Daoy (cell line): ENCODE measurements at regions not wholly inside any gene's neighbourhood (a gene's known extent, or its start where the extent isn't known, plus 50 kb on each side); places are given as distances from the start of the nearest gene placed in this dataset.
"Not testable (repeated sequence)": the region's sequence is repeated elsewhere in the genome, so short reads cannot be mapped to it uniquely, and the experiment has no call there.

ENCODE experiments used
- DNase-seq: peaks from one replicate; pipeline ENCODE4 v3.0.0-alpha.2; 2015; ENCODE audit warnings: low read depth

DNA sequence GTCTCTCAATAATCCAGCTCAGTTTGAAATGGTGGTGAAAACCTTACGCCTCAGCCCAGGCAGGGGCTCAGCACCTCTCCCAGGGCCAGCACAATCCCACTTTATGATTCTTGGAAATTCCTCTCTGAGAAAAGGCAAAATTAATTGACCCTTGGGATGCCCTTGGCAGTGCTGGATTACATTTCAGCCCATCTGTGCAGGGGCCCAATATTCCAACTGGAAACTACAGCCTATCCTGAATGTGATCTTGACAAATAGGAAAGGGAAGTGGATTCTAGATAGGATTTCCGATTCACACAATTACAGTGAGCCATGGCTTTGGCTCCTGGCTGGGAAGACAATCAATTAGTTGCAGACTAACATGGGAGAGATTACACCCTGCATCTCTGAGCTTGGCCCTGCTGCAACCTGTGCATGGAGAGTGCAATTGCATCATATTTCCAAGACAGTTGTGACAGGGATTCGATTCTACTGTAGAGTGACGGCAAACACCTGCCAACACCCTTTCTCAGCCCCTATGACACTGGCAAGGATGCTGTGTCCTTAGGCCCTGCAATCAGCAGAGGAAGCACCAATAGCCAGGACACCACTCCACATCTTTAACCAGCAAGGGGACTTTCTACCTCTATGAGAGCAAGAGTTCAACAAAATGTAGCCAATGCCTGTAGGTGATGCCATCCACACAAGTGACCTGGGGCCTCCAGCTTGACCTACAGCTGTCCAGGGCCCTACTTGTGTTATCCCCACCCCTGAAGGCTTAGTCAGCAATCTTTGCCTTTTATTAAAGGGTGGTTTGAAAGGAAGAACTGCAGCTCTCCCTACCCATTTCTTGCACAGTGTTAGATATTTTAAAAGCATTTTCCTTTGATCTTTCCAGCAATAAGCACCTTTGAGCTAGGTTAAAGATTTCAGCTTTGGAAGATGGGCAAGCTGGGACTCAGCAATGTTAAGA lies 187.2 kb upstream of the HS6ST1 start:
- no peak for DNase-seq

DNA sequence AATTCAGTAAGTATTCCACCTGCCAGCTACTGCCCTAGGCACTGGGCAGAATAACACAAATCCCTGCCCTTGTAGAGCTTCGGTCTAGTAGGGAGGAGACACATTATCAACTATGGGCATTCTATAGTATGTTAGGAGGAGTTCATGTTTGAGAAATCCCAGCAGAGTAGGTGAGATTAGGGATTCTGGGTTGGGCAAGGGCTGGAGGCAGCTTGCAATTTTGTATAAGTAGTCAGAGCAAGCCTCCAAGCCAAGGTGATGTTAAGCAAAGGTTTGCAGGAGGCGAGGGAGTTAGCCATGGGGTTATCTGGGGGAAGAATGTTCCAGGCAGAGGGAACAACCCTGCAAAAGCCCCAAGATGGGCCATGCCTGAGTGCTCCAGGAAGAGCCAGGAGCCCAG lies 187.9 kb upstream of the HS6ST1 start:
- no peak for DNase-seq

DNA sequence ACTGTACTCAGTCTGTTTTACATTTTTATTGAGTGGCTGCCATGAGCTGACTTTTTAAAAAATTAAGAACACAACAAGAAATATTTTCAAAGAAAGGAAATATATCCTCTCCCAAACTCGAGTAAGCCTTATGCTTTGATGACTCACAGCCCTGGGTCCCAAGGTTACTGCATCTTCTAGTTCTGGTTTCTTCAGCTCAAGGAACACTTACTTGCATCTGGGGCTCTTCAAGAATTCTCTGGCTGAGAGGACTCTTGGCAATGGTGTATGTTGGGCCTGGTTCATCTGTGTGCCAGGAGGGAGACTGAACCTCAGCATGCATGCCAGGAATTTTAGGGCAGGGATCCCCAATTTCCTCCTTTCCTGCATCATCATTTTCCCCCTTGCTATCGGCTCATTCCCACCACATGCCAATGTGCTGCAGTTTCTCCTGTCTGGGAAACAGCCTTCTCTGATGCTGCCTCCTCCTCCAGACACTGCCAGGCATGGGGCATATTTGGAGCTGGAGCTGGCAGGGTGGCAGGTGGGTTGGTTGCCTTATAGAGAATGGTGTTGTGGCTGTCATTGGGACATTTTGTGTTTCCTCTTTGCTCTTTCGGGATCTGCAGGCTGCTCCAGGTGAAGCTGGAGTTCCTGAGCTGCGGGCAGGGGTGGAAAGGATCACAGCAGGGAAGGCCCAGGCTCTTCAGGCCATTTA lies 192.2 kb upstream of the HS6ST1 start:
- DNase-seq, result no peak

DNA sequence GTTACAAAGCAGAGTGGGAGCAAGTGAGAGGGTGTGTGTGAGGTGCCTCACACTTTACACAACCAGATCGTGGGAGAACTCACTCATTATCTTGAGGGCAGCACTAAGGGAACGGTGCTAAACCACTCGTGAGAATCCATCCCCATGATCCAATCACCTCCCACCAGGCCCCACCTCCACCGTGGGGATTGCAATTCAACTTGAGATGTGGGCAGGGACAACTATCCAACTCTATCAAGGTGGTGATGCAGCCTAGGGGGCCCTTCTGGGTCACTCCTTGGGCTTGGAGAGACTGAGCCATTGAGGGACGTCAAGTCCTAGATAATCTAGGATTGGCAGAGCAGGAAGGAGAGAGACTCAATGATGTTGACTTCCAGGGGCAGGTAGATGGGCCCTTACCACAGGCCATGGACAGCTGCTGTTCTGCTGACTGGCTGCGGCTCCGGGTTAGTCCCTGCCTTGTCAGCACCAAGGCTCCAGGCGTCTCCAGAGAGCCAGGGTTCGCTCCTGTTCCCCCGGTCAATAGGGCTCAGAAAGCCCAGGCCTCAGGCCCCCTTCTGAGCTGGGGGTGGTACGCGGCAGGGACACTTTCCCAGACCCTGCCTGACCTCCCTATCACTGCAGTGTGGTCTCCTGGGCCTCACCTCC lies 193.2 kb upstream of the HS6ST1 start:
- DNase-seq, result no peak

DNA sequence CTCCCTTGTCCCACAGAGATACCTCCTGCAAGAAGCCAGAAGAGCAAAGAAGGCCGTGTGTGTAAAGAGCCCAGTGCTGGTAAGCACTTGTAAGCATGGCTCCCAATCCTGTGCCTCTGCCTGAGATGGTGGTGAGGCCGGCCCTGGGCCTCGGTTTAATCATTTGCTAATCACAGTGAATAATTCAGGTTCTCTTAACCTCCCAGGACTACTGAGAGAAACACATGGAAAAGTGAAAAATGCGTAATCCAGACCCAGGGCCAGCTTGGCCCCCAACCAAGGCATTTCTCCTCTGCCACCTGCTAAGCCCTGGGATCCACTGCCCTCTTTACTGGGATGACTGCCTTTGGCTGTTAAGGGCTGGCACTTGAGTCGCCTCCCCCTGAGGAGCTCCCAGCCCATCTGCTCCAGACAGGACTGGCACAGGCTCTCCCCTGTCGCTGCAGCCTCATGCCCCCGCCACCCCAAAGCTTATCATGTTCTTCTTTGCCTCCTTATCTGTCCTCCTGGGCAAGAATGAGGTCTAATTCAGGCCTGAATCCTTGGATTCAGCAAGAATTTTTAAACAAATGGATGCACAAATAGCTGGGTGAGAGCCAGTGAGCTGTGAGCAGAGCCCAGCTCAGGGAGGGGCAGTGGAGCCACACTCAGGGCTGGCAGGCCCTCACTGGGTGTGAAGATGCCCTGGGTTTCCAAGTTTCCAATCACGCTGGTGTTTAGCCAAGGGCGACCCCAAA lies 193.9 kb upstream of the HS6ST1 start:
- DNase-seq, result no peak

DNA sequence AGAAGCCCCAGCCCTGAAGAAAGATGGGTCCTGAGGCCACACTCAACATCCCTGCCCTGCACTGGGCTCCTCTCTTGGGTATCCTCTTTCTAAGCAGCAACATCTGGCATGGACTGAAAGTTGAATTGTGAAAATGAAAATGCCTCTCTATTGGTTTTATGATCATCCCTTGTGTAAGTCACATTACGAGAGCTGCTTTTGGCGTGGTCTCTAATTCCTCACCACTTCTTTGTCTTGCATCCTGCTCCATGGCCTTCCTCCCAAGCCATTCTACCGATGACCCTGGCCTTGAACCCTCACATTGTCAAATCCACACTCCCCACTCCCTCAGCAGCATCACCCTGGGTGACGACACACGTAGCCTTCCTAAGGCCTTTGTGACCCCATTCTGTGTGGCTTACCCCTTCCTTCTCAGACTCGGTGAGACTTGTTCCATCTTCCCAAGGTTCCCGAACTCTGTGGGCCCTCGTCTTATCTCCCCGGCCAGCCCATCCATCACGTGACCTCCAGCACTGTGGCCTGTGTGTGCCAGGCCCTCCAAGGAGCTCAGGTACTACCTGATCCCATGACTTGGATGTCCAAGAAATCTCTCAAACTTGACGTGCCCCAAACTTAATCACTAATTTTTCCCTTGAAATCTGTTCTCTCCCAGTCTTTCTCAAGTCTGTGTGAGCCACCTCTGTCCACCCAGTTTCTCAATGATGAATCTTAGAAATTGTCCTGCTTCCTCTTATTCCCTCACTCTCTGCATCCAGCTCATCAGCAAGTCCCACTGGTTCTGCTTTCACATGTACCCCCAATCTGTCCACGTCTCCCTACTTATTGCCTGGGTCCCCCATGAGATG lies 194.7 kb upstream of the HS6ST1 start:
- DNase-seq, result no peak

DNA sequence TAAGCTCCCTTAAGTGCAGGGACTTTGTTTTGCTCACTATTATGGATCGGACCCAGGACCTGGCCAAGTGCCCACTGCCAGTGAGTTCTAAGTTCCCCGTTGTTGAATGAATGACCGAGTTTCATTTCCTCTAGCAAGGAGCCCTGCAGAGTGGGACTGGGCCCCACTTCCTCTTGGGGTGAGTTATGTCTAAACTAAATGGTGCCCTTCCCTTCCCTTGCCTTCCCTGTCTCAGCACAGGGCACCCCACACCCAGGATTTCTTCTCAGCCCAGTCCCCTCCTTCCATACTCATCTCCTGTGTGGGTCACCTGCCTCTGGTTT lies 195.3 kb upstream of the HS6ST1 start:
- no peak for DNase-seq

DNA sequence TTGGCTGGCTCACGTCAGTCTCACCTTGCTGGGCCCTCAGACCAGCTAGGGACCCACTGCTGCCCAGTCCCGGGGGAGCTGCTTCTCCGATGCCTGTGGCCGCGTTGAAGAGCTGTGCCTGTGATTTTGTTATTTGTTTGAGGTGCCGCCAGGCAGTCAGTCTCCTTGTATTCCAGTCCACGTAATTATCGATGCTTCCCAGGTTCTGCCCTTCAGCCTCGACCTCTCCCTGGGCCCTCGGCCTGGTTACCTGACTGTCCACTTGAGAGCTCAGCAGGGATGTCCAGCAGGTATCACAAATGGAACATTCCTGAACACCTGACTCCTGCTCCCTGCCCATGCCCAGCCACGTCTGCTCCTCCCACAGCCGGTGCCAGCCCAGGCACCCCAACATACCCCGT lies 195.9 kb upstream of the HS6ST1 start:
- no peak for DNase-seq

DNA sequence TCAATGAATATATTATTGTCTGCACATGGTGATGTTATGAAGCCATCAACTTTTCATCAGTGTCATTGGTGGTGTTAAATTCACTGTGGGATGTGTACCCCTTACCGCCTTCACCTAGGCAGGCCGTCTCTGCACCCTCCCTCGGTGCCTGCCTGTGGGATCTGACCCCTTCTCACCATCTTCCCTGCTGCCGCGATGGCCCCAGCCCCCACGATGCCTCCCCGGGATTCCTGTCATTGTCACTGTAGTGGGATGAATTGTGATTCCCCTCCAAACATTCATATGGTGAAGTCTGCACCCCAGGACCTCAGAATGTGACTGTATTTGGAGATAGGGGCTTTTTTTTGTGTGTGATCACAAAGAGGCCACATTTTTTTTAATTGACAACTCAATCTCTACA lies 198.3 kb upstream of the HS6ST1 start:
- no peak for DNase-seq

DNA sequence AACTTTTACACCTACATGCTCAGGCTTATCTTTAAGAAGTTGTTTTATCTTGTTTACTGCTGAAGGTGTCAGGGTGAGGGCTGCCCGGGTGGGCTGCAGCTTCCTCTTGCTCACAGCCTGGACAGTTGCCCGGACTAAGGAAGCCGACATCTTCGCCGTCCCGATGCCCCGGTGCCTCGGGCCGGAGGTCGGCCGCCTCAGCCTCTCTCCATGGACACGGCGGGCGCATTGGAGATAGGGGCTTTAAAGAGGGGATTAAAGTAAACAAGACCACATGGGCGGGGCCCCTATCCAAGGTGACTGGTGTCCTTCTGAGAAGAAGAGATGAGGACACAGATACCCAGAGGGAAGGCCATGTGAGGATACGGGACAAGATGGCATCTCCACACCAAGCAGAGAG lies 200.4 kb upstream of the HS6ST1 start:
- DNase-seq, result not testable (repeated sequence)

DNA sequence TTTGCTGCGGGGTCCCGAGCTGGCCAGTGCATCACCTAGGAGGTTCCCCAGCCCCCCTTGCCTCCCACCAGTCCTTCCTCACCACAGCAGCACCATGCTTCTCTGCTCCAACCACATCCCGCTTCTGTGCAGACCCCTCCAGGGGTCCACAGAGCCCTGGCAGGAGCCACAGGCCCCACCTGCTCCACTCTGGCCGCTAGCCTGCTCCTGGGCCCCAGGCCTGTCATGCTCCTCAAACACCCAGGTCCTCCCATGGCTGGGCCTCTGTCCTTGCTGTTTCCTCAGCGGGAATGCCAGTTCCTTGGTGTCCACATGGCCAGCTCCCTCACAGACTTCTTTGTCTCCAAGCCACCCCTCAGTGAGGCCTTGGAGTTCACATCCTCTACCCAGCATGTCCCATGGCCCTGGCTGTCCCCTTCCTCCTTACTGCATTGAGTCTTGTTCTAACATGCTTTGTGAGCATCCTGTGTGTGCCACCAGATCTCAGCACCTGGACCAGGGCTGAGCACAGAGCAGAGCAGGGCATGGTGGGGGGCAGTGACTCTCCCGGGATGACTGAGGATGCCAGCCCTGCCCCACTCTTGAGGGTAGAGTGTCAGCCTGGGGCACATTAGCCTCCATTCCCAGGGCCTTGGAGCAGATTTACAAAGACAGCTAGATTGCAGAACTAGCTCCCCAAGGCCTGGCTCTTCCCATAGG lies 201.0 kb upstream of the HS6ST1 start:
- DNase-seq, result no peak

DNA sequence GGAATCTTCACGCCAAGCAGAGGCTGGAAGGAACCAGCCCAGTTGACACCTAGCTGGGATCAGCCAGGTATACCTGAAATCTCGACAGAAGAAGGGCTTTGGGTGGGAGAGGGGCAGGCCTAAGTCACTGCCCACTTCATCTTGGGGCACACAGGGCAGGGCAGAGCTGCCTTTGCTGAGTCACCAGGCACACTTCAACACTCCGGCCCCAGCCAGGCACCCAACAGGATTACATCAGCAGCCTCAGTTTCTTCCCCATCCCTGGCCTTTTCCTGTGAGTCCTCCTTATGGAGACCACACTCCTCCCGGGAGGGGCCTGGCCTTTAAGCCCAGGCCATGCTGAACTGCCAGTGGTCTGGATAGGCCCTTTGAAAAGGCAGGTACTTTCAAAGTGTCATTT lies 201.7 kb upstream of the HS6ST1 start:
- DNase-seq, result no peak

DNA sequence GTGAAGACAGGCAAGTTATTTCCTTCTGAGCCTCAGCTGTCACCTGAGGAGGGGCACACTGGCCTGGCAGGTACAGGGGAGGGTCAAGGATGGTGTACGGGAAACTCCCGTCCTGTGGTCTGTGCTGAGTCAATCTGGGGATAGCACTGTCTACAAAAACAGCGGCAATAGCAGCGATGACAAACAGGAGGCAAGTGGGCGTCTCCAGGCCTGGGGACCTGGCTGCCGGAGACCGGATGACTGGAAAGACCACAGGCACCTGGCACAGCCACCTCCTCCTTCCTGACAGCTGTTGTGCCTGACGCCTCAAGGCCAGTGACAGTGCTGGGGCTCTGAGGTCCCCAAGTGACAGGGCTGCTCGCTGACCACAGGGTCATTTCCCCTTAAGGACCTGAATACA lies 202.1 kb upstream of the HS6ST1 start:
- DNase-seq, result peak; percentile 60

DNA sequence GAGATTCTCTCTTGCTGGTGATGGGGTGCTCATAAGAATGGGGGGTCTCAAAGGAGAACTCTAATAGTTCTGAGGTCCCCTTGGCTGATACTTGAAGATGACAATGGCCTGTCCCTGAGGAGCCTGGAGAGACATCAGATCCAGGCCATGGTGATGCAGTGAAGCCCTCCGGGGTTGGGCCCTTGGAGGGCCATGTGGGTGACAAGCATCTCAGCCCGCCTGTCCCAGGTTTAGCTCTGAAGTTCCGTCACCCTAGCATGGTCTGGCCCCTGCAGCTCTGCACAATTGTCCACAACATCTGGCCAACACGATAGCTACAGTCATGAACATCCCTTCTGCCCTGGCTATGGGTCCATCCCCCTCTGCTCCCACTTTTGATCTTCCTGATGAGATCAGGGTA lies 202.8 kb upstream of the HS6ST1 start:
- no peak for DNase-seq

DNA sequence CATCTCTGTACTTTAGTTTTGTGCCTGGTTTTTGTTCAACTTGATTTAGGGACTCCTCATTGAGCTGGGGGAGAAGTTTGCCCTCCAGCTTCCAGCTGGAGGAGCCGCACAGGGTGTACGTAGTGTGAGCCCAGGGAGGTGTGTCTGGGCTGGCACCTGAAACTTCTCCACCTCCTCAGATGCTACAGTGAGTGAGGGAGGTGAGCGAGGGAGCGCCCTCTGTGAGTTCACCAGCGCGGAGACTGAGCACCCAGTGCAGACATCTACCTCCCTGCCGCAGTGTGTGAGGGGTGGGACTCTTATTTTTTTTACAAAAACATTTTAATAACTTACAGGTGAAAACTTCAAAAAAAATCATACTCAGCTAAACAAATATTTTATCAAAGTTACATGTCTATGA lies 204.2 kb upstream of the HS6ST1 start:
- DNase-seq, result no peak

DNA sequence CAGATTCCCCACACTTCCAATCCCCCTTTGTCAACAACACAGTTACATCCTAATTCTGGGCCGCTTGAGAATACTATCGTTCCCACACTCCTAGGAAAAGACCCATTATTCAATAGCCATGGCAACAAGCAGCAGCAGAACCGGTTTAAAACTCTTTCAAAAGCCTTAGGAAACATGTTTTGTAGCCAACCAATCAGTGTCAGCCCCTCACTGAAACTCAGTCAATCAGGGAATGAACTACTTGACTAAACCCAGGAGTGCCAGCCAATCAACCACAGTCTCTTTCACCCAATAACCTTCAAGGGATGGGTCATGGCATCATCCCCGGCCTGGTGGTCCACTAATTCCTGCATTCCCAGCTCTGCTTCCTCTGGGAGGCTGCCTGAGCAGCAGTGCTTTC lies 204.8 kb upstream of the HS6ST1 start:
- no peak for DNase-seq

DNA sequence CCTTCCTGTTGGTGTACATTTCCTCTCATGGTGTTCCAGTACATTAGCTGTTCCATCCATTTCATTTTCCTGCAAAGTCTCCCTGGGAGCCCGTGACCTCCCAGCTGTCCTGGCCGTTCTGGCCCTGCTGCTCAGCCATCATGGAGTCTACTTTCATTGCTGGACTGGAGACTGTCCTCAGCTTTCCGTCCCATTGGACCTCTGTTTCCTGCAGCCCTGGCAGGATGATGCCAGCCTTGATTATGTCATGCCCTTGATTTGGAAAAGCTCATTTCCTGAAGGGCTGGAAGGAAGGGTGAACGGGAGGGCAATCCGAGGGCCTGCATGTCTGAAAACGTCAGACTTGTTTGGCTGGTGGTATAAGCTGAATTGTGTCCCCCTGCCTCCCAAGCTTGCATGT lies 205.5 kb upstream of the HS6ST1 start:
- DNase-seq, result peak; percentile 23

DNA sequence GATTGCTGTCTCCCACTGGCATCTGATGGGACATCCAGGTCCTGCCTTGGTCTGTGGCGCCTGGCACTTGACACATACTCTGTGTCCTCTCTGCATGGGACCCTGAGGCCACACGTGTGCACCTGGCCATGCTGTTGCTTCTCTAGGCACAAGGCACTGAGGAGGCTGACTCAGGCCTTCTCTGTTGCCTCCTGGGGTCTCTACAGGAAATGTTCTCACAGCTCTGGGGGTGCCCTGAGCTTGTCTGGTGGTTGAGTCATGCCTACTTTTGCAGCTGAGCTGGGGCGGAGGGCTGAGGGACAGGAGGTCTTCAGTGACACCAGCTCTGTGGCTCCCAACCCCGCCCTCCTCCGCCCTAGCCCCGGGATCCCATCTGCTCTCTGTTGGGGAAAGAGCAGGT lies 207.0 kb upstream of the HS6ST1 start:
- DNase-seq, result peak; percentile 71

DNA sequence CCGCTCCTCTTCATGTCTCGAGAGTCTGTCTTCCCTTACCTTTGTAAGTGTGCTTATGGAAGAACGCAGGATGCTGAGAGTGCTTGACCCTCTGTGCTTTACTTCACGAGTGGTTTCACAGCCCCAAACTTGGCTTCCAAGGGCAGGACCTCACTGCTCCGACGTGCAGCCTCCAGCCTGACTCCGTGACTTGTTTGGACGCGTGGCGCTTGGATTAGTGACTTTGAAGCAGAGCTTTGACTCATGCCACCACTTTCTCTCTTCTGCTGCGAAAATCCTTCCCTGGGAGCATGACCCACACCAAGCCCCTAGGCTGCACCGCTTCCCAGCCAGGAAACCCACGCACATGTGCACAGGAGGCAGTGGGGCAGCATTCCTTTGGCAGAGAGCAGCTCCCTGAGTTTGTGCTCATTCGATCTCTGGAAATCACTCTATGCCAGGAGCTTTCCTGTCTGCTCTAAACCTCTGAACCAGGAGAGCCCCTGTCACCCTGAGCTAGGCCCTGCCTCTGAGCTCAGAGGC lies 207.8 kb upstream of the HS6ST1 start:
- no peak for DNase-seq

DNA sequence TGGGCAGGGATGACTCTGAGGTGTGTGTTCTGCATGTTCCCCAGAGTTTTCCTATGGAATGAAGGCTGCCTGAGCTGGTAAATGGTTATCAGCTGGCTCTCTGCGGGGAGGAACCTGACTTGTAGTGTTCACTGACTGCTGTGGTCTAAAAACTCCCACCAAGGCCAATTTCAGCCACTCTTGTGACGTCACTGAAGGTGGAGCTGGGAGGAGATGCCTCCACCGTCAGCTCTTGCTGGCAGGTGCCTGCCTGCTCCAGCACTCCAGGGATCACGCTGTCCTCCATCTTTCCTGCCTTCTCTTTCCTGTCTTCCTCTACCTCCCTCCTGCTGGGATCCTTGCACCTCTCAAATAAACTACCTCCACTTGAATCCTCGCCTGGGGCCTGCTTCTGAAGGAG lies 209.5 kb upstream of the HS6ST1 start:
- no peak for DNase-seq
